ENCODE measurements at regions not wholly inside any gene's neighbourhood (a gene's known extent, or its start where the extent isn't known, plus 50 kb on each side); places are given as distances from the start of the nearest gene placed in this dataset.

GRCh38 chr9:87830446-87830845 is 52.2 kb upstream of the SPATA31E1 start:
- ATAC-seq: no peak
- no peak for TF ChIP-seq POU6F1 (CRISPR knock-in tag; IDR thresholded peaks at IDR 0.05; ENCODE audit: borderline replicate concordance, low read depth)
- TF ChIP-seq CSDC2 (CRISPR knock-in tag; IDR thresholded peaks at IDR 0.05): no peak
- no peak for TF ChIP-seq ESRRG (CRISPR knock-in tag; IDR thresholded peaks at IDR 0.05)
- TF ChIP-seq CSRNP3 (CRISPR knock-in tag; IDR thresholded peaks at IDR 0.05): no peak
- TF ChIP-seq ZNF70 (CRISPR knock-in tag; IDR thresholded peaks at IDR 0.05): no peak
- no peak for TF ChIP-seq BACH2 (CRISPR knock-in tag; IDR thresholded peaks at IDR 0.05; ENCODE audit: borderline replicate concordance)
- TF ChIP-seq TSHZ2 (CRISPR knock-in tag; IDR thresholded peaks at IDR 0.05): no peak
- no peak for TF ChIP-seq ARNTL (CRISPR knock-in tag; IDR thresholded peaks at IDR 0.05; ENCODE audit: borderline replicate concordance, low read depth)
- TF ChIP-seq PATZ1 (CRISPR knock-in tag; IDR thresholded peaks at IDR 0.05; ENCODE audit: borderline replicate concordance): no peak
- no peak for TF ChIP-seq ZFP3 (CRISPR knock-in tag; IDR thresholded peaks at IDR 0.05)
- TF ChIP-seq TOX (CRISPR knock-in tag; IDR thresholded peaks at IDR 0.05; ENCODE audit: borderline replicate concordance): no peak
- TF ChIP-seq GLIS3 (CRISPR knock-in tag; IDR thresholded peaks at IDR 0.05): no peak
- TF ChIP-seq SNAI2 (CRISPR knock-in tag; IDR thresholded peaks at IDR 0.05): no peak
- TF ChIP-seq ZFP30 (CRISPR knock-in tag; IDR thresholded peaks at IDR 0.05): no peak
- TF ChIP-seq PPARA (CRISPR knock-in tag; IDR thresholded peaks at IDR 0.05; ENCODE audit: borderline replicate concordance): no peak
- TF ChIP-seq TCF4 (CRISPR knock-in tag; IDR thresholded peaks at IDR 0.05; ENCODE audit: borderline replicate concordance): no peak
- no peak for TF ChIP-seq ZNF565 (CRISPR knock-in tag; conservative IDR thresholded peaks at IDR 0.05; ENCODE audit: low read depth)
- no peak for TF ChIP-seq ZNF8 (CRISPR knock-in tag; IDR thresholded peaks at IDR 0.05)
- no peak for TF ChIP-seq OSR1 (CRISPR knock-in tag; IDR thresholded peaks at IDR 0.05)

- no peak for ATAC-seq
- no peak for TF ChIP-seq ZC3H10 (CRISPR knock-in tag; IDR thresholded peaks at IDR 0.05)
- no peak for TF ChIP-seq ESRRG (CRISPR knock-in tag; IDR thresholded peaks at IDR 0.05)
- TF ChIP-seq CSRNP3 (CRISPR knock-in tag; IDR thresholded peaks at IDR 0.05): no peak
- no peak for TF ChIP-seq ZFP3 (CRISPR knock-in tag; IDR thresholded peaks at IDR 0.05)
- TF ChIP-seq TCF4 (CRISPR knock-in tag; IDR thresholded peaks at IDR 0.05; ENCODE audit: borderline replicate concordance): no peak
- TF ChIP-seq CREB5 (CRISPR knock-in tag; IDR thresholded peaks at IDR 0.05; ENCODE audit: low read depth): no peak
- TF ChIP-seq OSR1 (CRISPR knock-in tag; IDR thresholded peaks at IDR 0.05): no peak
- TF ChIP-seq PATZ1 (CRISPR knock-in tag; IDR thresholded peaks at IDR 0.05; ENCODE audit: borderline replicate concordance): no peak
- no peak for TF ChIP-seq GLIS3 (CRISPR knock-in tag; IDR thresholded peaks at IDR 0.05)
- TF ChIP-seq ZNF565 (CRISPR knock-in tag; conservative IDR thresholded peaks at IDR 0.05; ENCODE audit: low read depth): no peak
Observed at GRCh38 chr9:87831159-87831558, 51.5 kb upstream of the SPATA31E1 start.

Measured in SK-N-SH treated with all-trans-retinoic acid at 6 μM for 48 hours (cell line).